ENCODE measurements at regions not wholly inside any gene's neighbourhood (a gene's known extent, or its start where the extent isn't known, plus 50 kb on each side); places are given as distances from the start of the nearest gene placed in this dataset.

DNA sequence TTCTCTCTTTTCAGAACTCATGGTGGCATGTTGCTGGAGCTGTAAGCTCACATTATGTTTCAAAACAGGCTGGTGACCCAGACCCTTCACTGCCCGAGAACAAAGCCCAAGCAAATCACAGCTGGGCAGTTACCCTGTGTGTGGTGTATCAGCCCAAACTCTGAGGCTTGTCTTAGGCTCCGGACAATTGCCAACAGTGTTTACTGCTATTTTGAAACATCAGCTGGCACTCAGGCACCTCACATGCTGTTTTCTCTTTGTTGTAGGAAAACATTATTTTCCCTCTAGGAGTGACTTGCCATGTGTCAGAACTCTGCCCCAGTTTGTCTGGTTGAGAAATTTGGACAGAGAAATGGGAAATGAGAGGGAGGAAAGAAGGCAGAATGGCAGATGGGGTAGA lies 237.6 kb upstream of the APCDD1 start:
- Histone ChIP-seq H3K4me3 (ENCODE audit: extremely low read depth, insufficient read depth, low read length, poor library complexity, severe bottlenecking) (no peak overlapping the region), H3K27ac (ENCODE audit: low read depth, low read length, severe bottlenecking) (no peak overlapping the region), H3K36me3 (ENCODE audit: control insufficient read depth, insufficient read depth, low read length) (no peaks in the 10 kb centered on the region), H3K4me1 (ENCODE audit: control insufficient read depth, insufficient read depth, low read length, poor library complexity, severe bottlenecking) (peaks cover 3% of the 10 kb centered on the region), H3K9me3 (ENCODE audit: control insufficient read depth, low read length) (peaks cover 11% of the 10 kb centered on the region)
- 89 to 91% methylated on average over 2 of the region's 2 CpGs for WGBS, 2 experiments (ENCODE audit: insufficient coverage in 2 of 2)

DNA sequence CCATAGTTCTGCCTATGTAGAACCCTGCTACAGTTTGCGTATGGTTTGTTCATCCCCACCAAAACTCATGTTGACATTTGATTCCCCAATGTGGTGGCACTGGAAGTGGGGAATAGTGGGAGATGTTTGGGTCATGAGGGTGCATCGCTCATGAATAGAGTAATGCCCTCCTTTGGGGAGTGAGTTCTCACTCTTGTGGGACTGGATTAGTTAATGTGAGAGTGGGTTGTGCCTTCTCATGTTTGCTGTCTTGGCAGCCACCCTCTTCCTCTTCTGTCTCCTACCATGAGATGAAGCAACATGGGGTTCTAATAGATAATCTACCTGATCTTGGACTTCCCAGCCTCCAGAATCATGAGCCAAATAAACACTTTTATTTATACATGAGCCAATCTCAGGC lies 237.2 kb upstream of the APCDD1 start:
- Histone ChIP-seq H3K36me3 (ENCODE audit: control insufficient read depth, insufficient read depth, low read length) (no peaks in the 10 kb centered on the region), H3K27ac (ENCODE audit: low read depth, low read length, severe bottlenecking) (no peak overlapping the region), H3K4me3 (ENCODE audit: extremely low read depth, insufficient read depth, low read length, poor library complexity, severe bottlenecking) (no peak overlapping the region), H3K4me1 (ENCODE audit: control insufficient read depth, insufficient read depth, low read length, poor library complexity, severe bottlenecking) (peaks cover 3% of the 10 kb centered on the region), H3K9me3 (ENCODE audit: control insufficient read depth, low read length) (peaks cover 15% of the 10 kb centered on the region)
- 100% methylated on average over 1 to 2 of the region's 2 CpGs for WGBS, 2 experiments (ENCODE audit: insufficient coverage in 2 of 2)

DNA sequence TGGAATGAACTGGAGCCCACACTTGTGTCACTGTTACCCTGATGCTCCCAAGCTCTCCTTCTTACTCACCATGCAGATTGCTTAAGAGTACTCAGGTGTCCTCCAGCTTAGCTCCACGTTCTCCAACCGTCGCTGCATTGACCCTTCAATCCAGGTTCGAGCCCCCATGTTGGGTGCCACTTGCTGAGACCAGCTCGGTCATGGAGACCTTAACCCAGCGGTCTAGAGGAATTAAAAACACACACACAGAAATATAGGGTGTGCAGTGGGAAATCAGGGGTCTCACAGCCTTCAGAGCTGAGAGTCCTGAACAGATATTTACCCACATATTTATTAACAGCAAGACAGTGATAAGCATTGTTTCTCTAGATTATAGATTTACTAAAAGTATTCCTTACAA lies 229.1 kb upstream of the APCDD1 start:
- no peak overlapping the region for H3K27ac ChIP-seq (ENCODE audit: low read depth, low read length, severe bottlenecking)
- H3K4me3 ChIP-seq (ENCODE audit: extremely low read depth, insufficient read depth, low read length, poor library complexity, severe bottlenecking) = no peak overlapping the region
- WGBS, 2 experiments (ENCODE audit: insufficient coverage in 2 of 2) = 100% methylated on average over 2 to 4 of the region's 6 CpGs
- H3K4me1 ChIP-seq (ENCODE audit: control insufficient read depth, insufficient read depth, low read length, poor library complexity, severe bottlenecking) = no peaks in the 10 kb centered on the region
- no peaks in the 10 kb centered on the region for H3K36me3 ChIP-seq (ENCODE audit: control insufficient read depth, insufficient read depth, low read length)
- H3K9me3 ChIP-seq (ENCODE audit: control insufficient read depth, low read length) = peaks cover 40% of the 10 kb centered on the region

DNA sequence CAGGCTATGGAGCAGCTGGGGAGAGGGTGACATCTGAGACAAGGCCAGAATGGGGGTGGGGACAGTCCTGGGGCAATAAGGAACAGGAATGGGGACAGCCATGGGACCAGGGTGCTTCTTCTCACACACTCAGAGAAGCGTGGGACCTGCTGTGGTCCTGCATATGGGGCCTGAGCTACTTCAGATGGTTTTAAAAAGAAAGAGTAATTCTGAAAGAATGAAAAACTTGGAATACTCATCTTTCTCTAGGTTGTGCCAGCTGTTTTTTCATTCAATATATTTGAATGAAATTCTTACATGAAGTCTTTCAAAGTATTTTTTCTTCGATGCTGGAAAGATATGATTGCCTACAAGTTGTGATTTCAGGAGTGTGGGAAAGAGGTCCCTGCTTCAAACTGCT lies 227.5 kb upstream of the APCDD1 start:
- no peaks in the 10 kb centered on the region for H3K4me1 ChIP-seq (ENCODE audit: control insufficient read depth, insufficient read depth, low read length, poor library complexity, severe bottlenecking)
- H3K9me3 ChIP-seq (ENCODE audit: control insufficient read depth, low read length) = peaks cover 32% of the 10 kb centered on the region
- WGBS, 2 experiments (ENCODE audit: insufficient coverage in 2 of 2) = 100% methylated on average over 2 of the region's 2 CpGs; no CpG with 5 or more reads in 1 of the 2 experiments
- no peaks in the 10 kb centered on the region for H3K36me3 ChIP-seq (ENCODE audit: control insufficient read depth, insufficient read depth, low read length)
- H3K27ac ChIP-seq (ENCODE audit: low read depth, low read length, severe bottlenecking) = no peak overlapping the region
- H3K4me3 ChIP-seq (ENCODE audit: extremely low read depth, insufficient read depth, low read length, poor library complexity, severe bottlenecking) = no peak overlapping the region

DNA sequence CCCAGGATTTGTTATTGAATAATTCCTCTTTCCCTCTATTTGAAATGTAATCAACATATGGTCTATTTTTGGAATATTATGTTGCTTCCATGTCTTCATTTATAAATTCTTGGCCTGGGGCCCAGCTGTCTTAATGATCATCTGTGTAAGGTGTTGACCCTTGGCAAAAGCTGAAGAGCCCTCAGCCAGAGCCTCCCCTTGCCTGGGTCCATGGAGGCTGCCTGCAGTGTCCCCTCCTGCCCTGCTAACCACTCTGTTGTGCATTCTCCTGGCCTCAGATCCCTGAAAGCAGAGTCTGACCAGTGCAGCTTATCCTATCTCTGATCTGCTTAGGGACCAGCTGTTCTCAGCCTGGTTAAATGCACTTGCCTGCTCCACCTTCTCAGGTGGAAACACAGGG lies 226.1 kb upstream of the APCDD1 start:
- no peak overlapping the region for H3K27ac ChIP-seq (ENCODE audit: low read depth, low read length, severe bottlenecking)
- no peaks in the 10 kb centered on the region for H3K36me3 ChIP-seq (ENCODE audit: control insufficient read depth, insufficient read depth, low read length)
- H3K9me3 ChIP-seq (ENCODE audit: control insufficient read depth, low read length) = peaks cover 30% of the 10 kb centered on the region
- H3K4me3 ChIP-seq (ENCODE audit: extremely low read depth, insufficient read depth, low read length, poor library complexity, severe bottlenecking) = no peak overlapping the region
- H3K4me1 ChIP-seq (ENCODE audit: control insufficient read depth, insufficient read depth, low read length, poor library complexity, severe bottlenecking) = no peaks in the 10 kb centered on the region

DNA sequence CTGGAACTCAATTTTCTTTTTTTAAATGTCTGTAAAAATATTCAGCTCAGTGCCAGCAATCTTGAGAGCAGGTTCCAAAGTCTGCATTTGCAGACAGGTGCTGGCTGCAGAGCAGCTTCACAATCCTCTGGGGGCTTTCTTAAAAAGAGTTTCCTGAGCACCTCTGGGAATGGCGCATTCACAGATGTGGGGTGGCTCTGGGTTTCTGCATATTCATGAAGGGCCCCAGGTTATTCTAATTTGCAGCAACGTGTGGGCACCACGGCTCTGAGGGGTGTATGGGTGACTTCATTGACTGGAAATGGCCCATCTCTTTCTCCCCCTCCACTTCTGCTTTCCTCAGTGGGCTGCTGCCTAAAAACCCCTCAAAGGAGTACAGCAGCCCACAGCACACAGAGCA lies 225.0 kb upstream of the APCDD1 start:
- no peaks in the 10 kb centered on the region for H3K4me1 ChIP-seq (ENCODE audit: control insufficient read depth, insufficient read depth, low read length, poor library complexity, severe bottlenecking)
- H3K27ac ChIP-seq (ENCODE audit: low read depth, low read length, severe bottlenecking) = no peak overlapping the region
- no peaks in the 10 kb centered on the region for H3K36me3 ChIP-seq (ENCODE audit: control insufficient read depth, insufficient read depth, low read length)
- H3K9me3 ChIP-seq (ENCODE audit: control insufficient read depth, low read length) = peaks cover 30% of the 10 kb centered on the region
- H3K4me3 ChIP-seq (ENCODE audit: extremely low read depth, insufficient read depth, low read length, poor library complexity, severe bottlenecking) = no peak overlapping the region
- 86 to 100% methylated on average over 1 of the region's 3 CpGs for WGBS, 2 experiments (ENCODE audit: insufficient coverage in 2 of 2)

DNA sequence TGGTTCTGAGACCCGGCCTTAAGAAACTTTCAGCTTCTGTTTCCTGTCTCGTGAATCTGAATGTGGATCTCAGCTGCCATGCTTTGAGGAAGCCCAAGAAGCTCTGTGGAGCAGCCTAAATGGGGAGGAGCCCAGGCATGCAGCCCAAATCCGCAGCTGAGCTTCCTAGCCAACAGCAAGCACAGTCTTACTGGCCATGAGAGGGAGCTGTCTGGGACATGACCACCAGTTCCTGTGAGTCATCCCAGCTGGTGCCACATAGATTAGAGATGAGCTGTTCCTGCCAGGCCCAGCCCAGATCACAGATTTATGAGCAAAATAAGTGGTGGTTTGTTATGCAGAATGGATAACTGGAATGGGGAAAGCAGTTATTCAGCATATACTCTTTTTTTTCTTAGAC lies 224.4 kb upstream of the APCDD1 start:
- no peak overlapping the region for H3K27ac ChIP-seq (ENCODE audit: low read depth, low read length, severe bottlenecking)
- WGBS, 2 experiments (ENCODE audit: insufficient coverage in 2 of 2) = 90 to 93% methylated on average over 3 of the region's 3 CpGs
- peaks cover 27% of the 10 kb centered on the region for H3K9me3 ChIP-seq (ENCODE audit: control insufficient read depth, low read length)
- H3K4me1 ChIP-seq (ENCODE audit: control insufficient read depth, insufficient read depth, low read length, poor library complexity, severe bottlenecking) = no peaks in the 10 kb centered on the region
- no peak overlapping the region for H3K4me3 ChIP-seq (ENCODE audit: extremely low read depth, insufficient read depth, low read length, poor library complexity, severe bottlenecking)
- no peaks in the 10 kb centered on the region for H3K36me3 ChIP-seq (ENCODE audit: control insufficient read depth, insufficient read depth, low read length)

DNA sequence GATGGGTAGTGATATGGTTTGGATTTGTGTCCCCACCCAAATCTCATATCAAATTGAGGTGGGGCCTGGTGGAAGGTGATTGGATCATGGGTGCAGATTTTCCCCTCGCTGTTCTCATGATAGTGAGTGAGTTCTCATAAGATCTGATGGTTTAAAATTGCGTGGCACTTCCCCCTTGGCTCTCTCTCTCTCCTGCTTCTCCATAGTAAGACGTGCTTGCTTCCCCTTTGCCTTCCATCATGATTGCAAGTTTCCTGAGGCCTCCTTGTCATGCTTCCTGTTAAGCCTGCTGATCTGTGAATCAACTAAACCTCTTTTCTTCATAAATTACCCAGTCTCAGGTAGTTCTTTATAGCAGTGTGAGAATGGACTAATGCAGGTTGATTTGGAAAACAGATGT lies 223.2 kb upstream of the APCDD1 start:
- H3K4me1 ChIP-seq (ENCODE audit: control insufficient read depth, insufficient read depth, low read length, poor library complexity, severe bottlenecking) = no peaks in the 10 kb centered on the region
- WGBS, 2 experiments (ENCODE audit: insufficient coverage in 2 of 2) = 84 to 100% methylated on average over 2 of the region's 3 CpGs
- H3K9me3 ChIP-seq (ENCODE audit: control insufficient read depth, low read length) = peaks cover 19% of the 10 kb centered on the region
- no peak overlapping the region for H3K27ac ChIP-seq (ENCODE audit: low read depth, low read length, severe bottlenecking)
- no peaks in the 10 kb centered on the region for H3K36me3 ChIP-seq (ENCODE audit: control insufficient read depth, insufficient read depth, low read length)
- no peak overlapping the region for H3K4me3 ChIP-seq (ENCODE audit: extremely low read depth, insufficient read depth, low read length, poor library complexity, severe bottlenecking)

DNA sequence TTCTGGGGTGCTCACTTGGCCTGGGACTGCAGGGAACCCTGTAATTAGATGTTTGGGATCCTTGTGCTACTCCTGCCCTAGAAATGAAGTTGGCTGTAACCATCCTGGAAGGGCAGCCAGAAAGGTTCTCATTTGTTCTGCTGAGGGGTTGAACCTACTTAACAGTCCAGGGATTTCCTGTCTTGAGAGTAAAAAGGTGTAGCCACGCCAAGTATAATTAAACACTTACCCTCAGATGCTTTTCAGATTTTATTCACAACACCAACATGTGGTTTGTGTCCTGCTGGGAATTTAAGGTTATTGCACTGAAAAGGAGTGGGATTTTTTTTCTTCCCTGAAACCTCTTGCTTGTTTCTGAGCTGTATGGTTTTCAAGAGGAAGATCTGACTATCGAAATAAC lies 222.4 kb upstream of the APCDD1 start:
- Histone ChIP-seq H3K27ac (ENCODE audit: low read depth, low read length, severe bottlenecking) (no peak overlapping the region), H3K4me3 (ENCODE audit: extremely low read depth, insufficient read depth, low read length, poor library complexity, severe bottlenecking) (no peak overlapping the region), H3K4me1 (ENCODE audit: control insufficient read depth, insufficient read depth, low read length, poor library complexity, severe bottlenecking) (no peaks in the 10 kb centered on the region), H3K9me3 (ENCODE audit: control insufficient read depth, low read length) (peaks cover 19% of the 10 kb centered on the region), H3K36me3 (ENCODE audit: control insufficient read depth, insufficient read depth, low read length) (no peaks in the 10 kb centered on the region)
- no CpG with 5 or more reads among the region's 2 CpGs for WGBS, 2 experiments (ENCODE audit: insufficient coverage in 2 of 2)

DNA sequence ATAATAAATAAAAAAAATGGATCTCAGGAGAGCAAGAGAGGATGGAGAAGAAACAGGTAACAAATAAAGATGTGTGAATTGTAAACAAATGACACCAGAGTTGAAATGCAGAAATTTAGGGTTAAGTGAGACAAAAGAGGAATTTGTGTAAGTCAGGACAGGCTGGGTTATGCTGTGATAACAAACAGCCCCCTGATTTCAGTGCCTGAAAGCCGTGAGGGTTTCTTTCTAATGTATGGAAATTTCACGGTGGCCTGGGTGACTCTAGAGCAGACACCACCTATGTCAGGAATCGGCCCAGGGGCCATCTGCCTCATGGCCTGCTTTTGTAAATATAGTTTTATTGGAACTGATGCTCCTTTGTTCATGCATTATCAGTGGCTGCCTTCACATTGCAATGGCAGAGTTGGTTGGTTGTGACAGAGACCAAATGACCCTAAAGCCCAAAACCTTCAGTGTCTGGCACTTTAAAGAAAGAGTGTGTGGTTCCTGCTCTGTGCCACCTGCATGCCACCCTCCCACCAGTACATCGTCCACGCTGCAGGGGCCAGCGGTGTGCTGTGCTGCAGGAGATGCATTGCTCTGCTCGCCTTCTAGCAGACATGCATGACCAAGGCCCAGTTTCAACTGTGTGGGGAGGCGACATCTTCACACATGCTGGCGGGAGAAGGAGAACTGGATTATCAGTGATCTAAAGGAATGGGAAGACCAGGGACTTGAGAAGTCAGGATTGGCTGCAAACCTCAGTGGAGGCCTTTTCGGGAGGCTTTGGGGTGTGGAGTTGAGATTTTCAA lies 221.2 kb upstream of the APCDD1 start:
- WGBS, 2 experiments (ENCODE audit: insufficient coverage in 2 of 2) = 87 to 93% methylated on average over 8 to 9 of the region's 10 CpGs
- H3K4me1 ChIP-seq (ENCODE audit: control insufficient read depth, insufficient read depth, low read length, poor library complexity, severe bottlenecking) = no peaks in the 10 kb centered on the region

DNA sequence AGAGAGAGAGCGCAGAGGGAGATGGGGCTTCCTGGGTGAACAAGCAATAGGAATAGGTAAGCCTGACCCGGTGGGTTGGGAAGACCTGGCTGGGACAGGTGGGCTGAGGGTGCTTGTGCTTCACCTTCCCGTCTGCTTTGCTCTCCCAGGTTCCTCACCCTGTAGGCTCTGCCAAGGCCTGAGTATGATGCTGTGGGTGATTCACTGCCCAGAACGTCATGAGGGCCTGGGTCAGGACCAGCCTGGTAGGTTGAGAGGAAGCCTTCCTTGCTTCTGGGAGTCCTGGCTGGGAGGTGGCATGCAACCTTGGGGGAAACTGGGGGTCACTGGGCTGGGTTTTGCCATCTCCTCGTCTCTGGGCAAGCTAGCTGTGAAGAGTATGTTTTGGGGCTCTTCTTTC lies 220.2 kb upstream of the APCDD1 start:
- H3K27ac ChIP-seq (ENCODE audit: low read depth, low read length, severe bottlenecking) = no peak overlapping the region
- H3K9me3 ChIP-seq (ENCODE audit: control insufficient read depth, low read length) = peaks cover 10% of the 10 kb centered on the region
- H3K4me1 ChIP-seq (ENCODE audit: control insufficient read depth, insufficient read depth, low read length, poor library complexity, severe bottlenecking) = no peaks in the 10 kb centered on the region
- no peak overlapping the region for H3K4me3 ChIP-seq (ENCODE audit: extremely low read depth, insufficient read depth, low read length, poor library complexity, severe bottlenecking)
- no peaks in the 10 kb centered on the region for H3K36me3 ChIP-seq (ENCODE audit: control insufficient read depth, insufficient read depth, low read length)
- WGBS, 2 experiments (ENCODE audit: insufficient coverage in 2 of 2) = 85 to 87% methylated on average over 4 of the region's 5 CpGs

More for the DNA sequence above, 221.2 kb upstream of the APCDD1 start:
- no peaks in the 10 kb centered on the region for H3K36me3 ChIP-seq (ENCODE audit: control insufficient read depth, insufficient read depth, low read length)
- H3K4me3 ChIP-seq (ENCODE audit: extremely low read depth, insufficient read depth, low read length, poor library complexity, severe bottlenecking) = no peak overlapping the region
- no peak overlapping the region for H3K27ac ChIP-seq (ENCODE audit: low read depth, low read length, severe bottlenecking)
- peaks cover 19% of the 10 kb centered on the region for H3K9me3 ChIP-seq (ENCODE audit: control insufficient read depth, low read length)
